ENCODE measurements at regions not wholly inside any gene's neighbourhood (a gene's known extent, or its start where the extent isn't known, plus 50 kb on each side); places are given as distances from the start of the nearest gene placed in this dataset.

GRCh38 chr5:2013301-2014057 is 130.8 kb upstream of the IRX4 start:
- no peak for DNase-seq

- no peak for DNase-seq
These were observed 130.2 kb upstream of the IRX4 start for GRCh38 chr5:2012885-2013284.

GRCh38 chr5:2011481-2012411 is 129.0 kb upstream of the IRX4 start:
- DNase-seq: no peak

GRCh38 chr5:2010940-2011339 is 128.2 kb upstream of the IRX4 start:
- DNase-seq: no peak

GRCh38 chr5:2009986-2010914 is 127.5 kb upstream of the IRX4 start:
- DNase-seq: no peak

- no peak for DNase-seq
These were observed 126.3 kb upstream of the IRX4 start for GRCh38 chr5:2008851-2009629.

GRCh38 chr5:2007878-2008501 is 125.3 kb upstream of the IRX4 start:
- DNase-seq: no peak

- DNase-seq: no peak
These were observed 124.8 kb upstream of the IRX4 start for GRCh38 chr5:2007496-2007877.

- DNase-seq: no peak
These were observed 124.2 kb upstream of the IRX4 start for GRCh38 chr5:2006971-2007291.

GRCh38 chr5:2006193-2006970 is 123.7 kb upstream of the IRX4 start:
- DNase-seq: no peak

- no peak for DNase-seq
These were observed 122.6 kb upstream of the IRX4 start for GRCh38 chr5:2005101-2006041.

GRCh38 chr5:2003690-2004365 is 121.1 kb upstream of the IRX4 start:
- no peak for DNase-seq

- DNase-seq: no peak
These were observed 120.5 kb upstream of the IRX4 start for GRCh38 chr5:2003206-2003605.

- no peak for DNase-seq
These were observed 118.6 kb upstream of the IRX4 start for GRCh38 chr5:2001300-2001699.

- no peak for DNase-seq
These were observed 117.9 kb upstream of the IRX4 start for GRCh38 chr5:2000591-2000990.

- no peak for DNase-seq
These were observed 117.1 kb upstream of the IRX4 start for GRCh38 chr5:1999794-2000193.

GRCh38 chr5:1998716-1999317 is 116.1 kb upstream of the IRX4 start:
- no peak for DNase-seq

GRCh38 chr5:1998348-1998669 is 115.6 kb upstream of the IRX4 start:
- DNase-seq: no peak

Data from NCI-H2081 (cell line).